Osteoblast (primary cell): ENCODE measurements at regions not wholly inside any gene's neighbourhood (a gene's known extent, or its start where the extent isn't known, plus 50 kb on each side); places are given as distances from the start of the nearest gene placed in this dataset.

Source experiments
- DNase-seq: peaks from one replicate; pipeline ENCODE4 v3.0.0; 2011; ENCODE audit warnings: low spot score, mixed read lengths; ENCODE audit not compliant: insufficient read length; ENCODE audit errors: missing footprints
- H2AFZ ChIP-seq: 2 replicates; pipeline ENCODE4 v1.6.0; 2011; ENCODE audit warnings: mild to moderate bottlenecking, low read length
- H3K27ac ChIP-seq: 2 replicates; pipeline ENCODE4 v1.5.1; 2011; ENCODE audit warnings: mild to moderate bottlenecking, low read depth, low read length, moderate library complexity
- H3K27me3 ChIP-seq: 2 replicates; pipeline ENCODE4 v1.6.0; 2012; ENCODE audit warnings: mild to moderate bottlenecking, control low read depth, inconsistent platforms, low read length, moderate library complexity; ENCODE audit not compliant: insufficient read depth
- H3K36me3 ChIP-seq: 2 replicates; pipeline ENCODE4 v1.5.1; 2011; ENCODE audit warnings: mild to moderate bottlenecking, low read length, control low read depth, moderate library complexity; ENCODE audit not compliant: insufficient read depth
- H3K4me1 ChIP-seq: 2 replicates; pipeline ENCODE4 v1.5.1; 2011; ENCODE audit warnings: mild to moderate bottlenecking, low read length, control low read depth, moderate library complexity; ENCODE audit not compliant: insufficient read depth
- H3K4me2 ChIP-seq: 2 replicates; pipeline ENCODE4 v1.6.0; 2011; ENCODE audit warnings: mild to moderate bottlenecking, low read length; ENCODE audit not compliant: insufficient read depth
- H3K4me3 ChIP-seq: fragments of 200-600 bp; sonication (generic); 3 replicates; pipeline ENCODE4 v1.5.1; 2012; ENCODE audit warnings: mild to moderate bottlenecking, low read length, inconsistent platforms; ENCODE audit not compliant: insufficient read depth
- H3K79me2 ChIP-seq: 2 replicates; pipeline ENCODE4 v1.6.0; 2012; ENCODE audit warnings: mild to moderate bottlenecking, low read length, control low read depth, inconsistent platforms; ENCODE audit not compliant: insufficient read depth
- H3K9me3 ChIP-seq: 2 replicates; pipeline ENCODE4 v1.5.1; 2011; ENCODE audit warnings: low read depth, low read length, control low read depth
- H4K20me1 ChIP-seq: 2 replicates; pipeline ENCODE4 v1.6.0; 2012; ENCODE audit warnings: mild to moderate bottlenecking, low read length, control low read depth; ENCODE audit not compliant: insufficient read depth
- CTCF ChIP-seq: IDR thresholded peaks from 2 replicates; pipeline ENCODE4 v1.5.1; 2011; ENCODE audit warnings: mild to moderate bottlenecking, low read depth, low read length, moderate library complexity; ENCODE audit errors: extremely low read depth

- Histone ChIP-seq H3K79me2 (no peaks in the 10 kb centered on the region), H3K27ac (no peak overlapping the region), H3K27me3 (no peaks in the 10 kb centered on the region), H3K36me3 (no peaks in the 10 kb centered on the region), H2AFZ (no peak overlapping the region), H3K4me2 (no peak overlapping the region), H4K20me1 (no peaks in the 10 kb centered on the region), H3K4me1 (no peaks in the 10 kb centered on the region), H3K9me3 (no peaks in the 10 kb centered on the region), H3K4me3 (no peak overlapping the region)
- no peak for TF ChIP-seq CTCF
- DNase-seq = no peak
Measured at GRCh38 chr11:81476345-81476744, 1257.3 kb downstream of the FAM181B start.

- TF ChIP-seq CTCF = no peak
- no peak overlapping the region for H3K27ac ChIP-seq
- H4K20me1 ChIP-seq = no peaks in the 10 kb centered on the region
- H3K27me3 ChIP-seq = no peaks in the 10 kb centered on the region
- no peak overlapping the region for H3K4me2 ChIP-seq
- no peak for DNase-seq
- peaks cover 3% of the 10 kb centered on the region for H3K9me3 ChIP-seq
- no peaks in the 10 kb centered on the region for H3K79me2 ChIP-seq
- no peak overlapping the region for H3K4me3 ChIP-seq
- no peaks in the 10 kb centered on the region for H3K4me1 ChIP-seq
- H3K36me3 ChIP-seq = no peaks in the 10 kb centered on the region
- no peak overlapping the region for H2AFZ ChIP-seq
Measured at GRCh38 chr11:81472646-81473045, 1261.0 kb downstream of the FAM181B start.

GRCh38 chr11:81470446-81470845 is 1263.2 kb downstream of the FAM181B start:
- Histone ChIP-seq H3K4me2 (no peak overlapping the region), H2AFZ (no peak overlapping the region), H3K4me3 (no peak overlapping the region), H3K9me3 (peaks cover 3% of the 10 kb centered on the region), H3K27ac (no peak overlapping the region), H3K79me2 (no peaks in the 10 kb centered on the region), H3K36me3 (no peaks in the 10 kb centered on the region), H3K27me3 (no peaks in the 10 kb centered on the region), H3K4me1 (no peaks in the 10 kb centered on the region), H4K20me1 (no peaks in the 10 kb centered on the region)
- no peak for TF ChIP-seq CTCF
- no peak for DNase-seq

- Histone ChIP-seq H3K9me3 (no peaks in the 10 kb centered on the region), H3K36me3 (no peaks in the 10 kb centered on the region), H3K4me2 (no peak overlapping the region), H3K79me2 (no peaks in the 10 kb centered on the region), H3K27ac (no peak overlapping the region), H4K20me1 (no peaks in the 10 kb centered on the region), H3K27me3 (no peaks in the 10 kb centered on the region), H3K4me1 (no peaks in the 10 kb centered on the region), H2AFZ (no peak overlapping the region), H3K4me3 (no peak overlapping the region)
- no peak for DNase-seq
- no peak for TF ChIP-seq CTCF
Measured at GRCh38 chr11:81459766-81460306, 1273.8 kb downstream of the FAM181B start.
